RWPE1 (cell line): ENCODE measurements at regions not wholly inside any gene's neighbourhood (a gene's known extent, or its start where the extent isn't known, plus 50 kb on each side); places are given as distances from the start of the nearest gene placed in this dataset.

Experiments used
- CTCF ChIA-PET: fragments of 350-600 bp; sonication (Branson Sonifier 250); formaldehyde crosslinking; extraction: SDS; loops from one replicate; lab custom pipeline; 2021; lab: Yijun Ruan, JAX
- POLR2A ChIA-PET: fragments of 400-600 bp; formaldehyde crosslinking; extraction: SDS; loops from one replicate; lab custom pipeline; 2020; ENCODE audit warnings: antibody characterized with exemption; ENCODE audit not compliant: low non-redundant PET; lab: Yijun Ruan, JAX
- DNase-seq: peaks from one replicate; pipeline ENCODE4 v3.0.0; 2012; ENCODE audit warnings: low spot score
- H3K27ac ChIP-seq: fragments of 450-650 bp; 2 replicates; pipeline ENCODE4 v1.5.1; 2017
- TF ChIP-seq, protein P1 (sequence below): fragments of 450-650 bp; conservative IDR thresholded peaks from 2 replicates; pipeline ENCODE4 v1.5.1; 2017; ENCODE audit warnings: low read depth, mild to moderate bottlenecking

DNA sequence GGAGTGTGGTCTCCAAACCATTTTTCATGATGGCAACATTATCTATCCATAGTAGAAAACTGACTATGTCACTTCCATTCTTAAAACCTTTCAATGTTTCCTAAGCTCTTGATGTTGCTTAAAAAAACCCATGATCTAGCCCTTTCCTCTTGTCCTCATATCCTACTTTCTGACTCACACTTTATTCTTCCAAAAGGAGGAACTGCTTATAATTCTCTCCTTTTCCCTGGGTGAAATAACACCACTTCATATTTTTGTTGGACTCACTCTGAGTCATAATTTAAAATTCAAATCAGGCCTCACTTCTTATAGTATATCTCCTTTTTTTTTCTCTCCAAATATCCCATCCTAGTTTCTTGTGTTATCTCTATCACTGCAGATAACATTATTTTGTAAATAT is 513.9 kb downstream of the MAN2A1 start:
- CTCF ChIA-PET = no interaction called here
- POLR2A ChIA-PET = no interaction called here

DNA sequence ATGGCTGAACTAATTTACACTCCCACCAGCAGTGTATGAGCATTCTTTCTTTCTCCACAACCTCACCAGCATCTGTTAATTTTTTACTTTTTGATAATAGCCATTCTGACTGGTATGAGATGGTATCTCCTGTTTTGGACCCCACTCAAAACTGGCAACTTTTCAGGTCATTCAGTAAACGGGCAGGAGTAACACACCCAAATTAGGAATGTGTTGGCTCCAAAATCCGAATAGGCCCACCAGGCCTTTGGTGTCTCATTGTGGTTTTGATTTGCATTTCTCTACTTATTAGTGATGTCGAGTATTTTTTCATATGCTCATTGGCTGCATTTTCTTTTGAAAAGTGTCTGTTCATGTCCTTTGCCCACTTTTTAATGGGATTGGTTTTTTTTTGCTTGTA is 517.1 kb downstream of the TMEM232 start:
- no peak for DNase-seq
- TF ChIP-seq, protein P1, sequence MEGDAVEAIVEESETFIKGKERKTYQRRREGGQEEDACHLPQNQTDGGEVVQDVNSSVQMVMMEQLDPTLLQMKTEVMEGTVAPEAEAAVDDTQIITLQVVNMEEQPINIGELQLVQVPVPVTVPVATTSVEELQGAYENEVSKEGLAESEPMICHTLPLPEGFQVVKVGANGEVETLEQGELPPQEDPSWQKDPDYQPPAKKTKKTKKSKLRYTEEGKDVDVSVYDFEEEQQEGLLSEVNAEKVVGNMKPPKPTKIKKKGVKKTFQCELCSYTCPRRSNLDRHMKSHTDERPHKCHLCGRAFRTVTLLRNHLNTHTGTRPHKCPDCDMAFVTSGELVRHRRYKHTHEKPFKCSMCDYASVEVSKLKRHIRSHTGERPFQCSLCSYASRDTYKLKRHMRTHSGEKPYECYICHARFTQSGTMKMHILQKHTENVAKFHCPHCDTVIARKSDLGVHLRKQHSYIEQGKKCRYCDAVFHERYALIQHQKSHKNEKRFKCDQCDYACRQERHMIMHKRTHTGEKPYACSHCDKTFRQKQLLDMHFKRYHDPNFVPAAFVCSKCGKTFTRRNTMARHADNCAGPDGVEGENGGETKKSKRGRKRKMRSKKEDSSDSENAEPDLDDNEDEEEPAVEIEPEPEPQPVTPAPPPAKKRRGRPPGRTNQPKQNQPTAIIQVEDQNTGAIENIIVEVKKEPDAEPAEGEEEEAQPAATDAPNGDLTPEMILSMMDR = no peak
- ChIA-PET CTCF (no interaction called here), POLR2A (no interaction called here)
- H3K27ac ChIP-seq = no peak overlapping the region

More for the DNA sequence above, 513.9 kb downstream of the MAN2A1 start:
- TF ChIP-seq, protein P1 = no peak
- DNase-seq = no peak
- no peak overlapping the region for H3K27ac ChIP-seq

DNA sequence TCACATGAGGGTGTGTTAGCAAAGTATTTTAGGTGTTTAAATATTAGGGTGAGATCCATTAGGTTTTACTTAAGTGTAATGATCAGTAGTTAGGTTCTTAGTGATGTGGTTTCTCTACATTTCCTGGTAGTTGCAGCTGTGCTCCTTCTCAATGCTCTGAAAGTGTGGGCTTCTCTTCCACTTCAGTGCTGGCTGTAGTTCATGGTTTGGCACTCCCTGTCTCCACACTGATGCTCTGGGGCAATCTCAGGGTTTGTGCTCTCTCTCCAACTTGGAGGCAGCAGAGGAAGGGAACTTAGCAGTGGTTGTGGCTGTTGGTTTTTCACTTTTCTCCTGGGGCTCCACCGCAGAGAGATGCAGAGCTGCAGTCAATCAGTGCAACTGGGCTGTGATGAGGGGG is 507.5 kb downstream of the TMEM232 start:
- no peak for DNase-seq
- no peak overlapping the region for H3K27ac ChIP-seq
- ChIA-PET CTCF (interaction anchor here (0.6 to 1.1 kb wide), 3 partner anchors 8 to 529 kb away, joined by 3 to 5 read pairs (median 4); no protein-coding TSS in a partner anchor), POLR2A (no interaction called here)
- TF ChIP-seq, protein P1 = no peak

DNA sequence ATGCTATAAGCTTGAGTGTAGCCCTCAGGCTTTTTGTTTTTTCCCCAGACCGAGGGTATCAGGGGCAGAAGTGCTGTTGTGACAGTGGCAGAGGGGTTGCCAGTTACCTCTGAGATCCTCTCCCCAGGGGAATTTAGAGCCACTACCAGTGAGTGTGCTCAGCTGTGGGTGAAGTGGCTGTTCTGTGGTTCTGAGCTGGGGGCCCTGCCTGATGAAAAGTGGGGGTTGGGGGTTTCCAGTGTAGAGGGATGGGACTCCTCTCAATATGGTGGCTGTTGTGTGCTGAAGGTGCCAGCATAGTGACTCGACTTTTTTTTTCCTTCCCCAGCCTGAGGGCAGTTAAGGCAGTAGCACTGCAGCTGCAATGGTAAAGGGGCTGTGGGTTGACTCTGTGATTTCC is 506.7 kb downstream of the TMEM232 start:
- POLR2A ChIA-PET = no interaction called here
- TF ChIP-seq, protein P1 = no peak
- no peak for DNase-seq
- CTCF ChIA-PET = no interaction called here
- H3K27ac ChIP-seq = no peak overlapping the region

DNA sequence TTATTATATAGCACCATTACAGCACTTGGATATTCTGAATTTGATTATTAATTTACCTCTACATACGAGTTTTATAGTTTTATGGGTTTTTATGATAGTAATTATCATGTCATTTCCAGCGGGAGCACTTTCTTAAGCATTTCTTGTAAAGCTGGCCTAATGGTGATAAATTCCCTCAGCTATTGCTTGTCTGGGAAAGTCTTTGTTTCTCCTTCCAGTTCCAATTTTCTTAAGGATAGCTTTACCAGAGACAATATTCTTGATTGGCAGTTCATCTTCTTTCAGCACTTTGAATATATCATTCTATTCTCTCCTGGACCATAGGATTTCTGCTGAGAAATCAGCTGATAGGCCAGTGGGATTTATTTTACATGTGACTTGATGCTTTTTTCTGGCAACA is 505.4 kb downstream of the TMEM232 start:
- POLR2A ChIA-PET = no interaction called here
- H3K27ac ChIP-seq = no peak overlapping the region
- no peak for DNase-seq
- CTCF ChIA-PET = interaction anchor here (0.6 kb wide), 1 partner anchor 112 kb away, joined by 5 read pairs; no protein-coding TSS in a partner anchor
- TF ChIP-seq, protein P1 = no peak

DNA sequence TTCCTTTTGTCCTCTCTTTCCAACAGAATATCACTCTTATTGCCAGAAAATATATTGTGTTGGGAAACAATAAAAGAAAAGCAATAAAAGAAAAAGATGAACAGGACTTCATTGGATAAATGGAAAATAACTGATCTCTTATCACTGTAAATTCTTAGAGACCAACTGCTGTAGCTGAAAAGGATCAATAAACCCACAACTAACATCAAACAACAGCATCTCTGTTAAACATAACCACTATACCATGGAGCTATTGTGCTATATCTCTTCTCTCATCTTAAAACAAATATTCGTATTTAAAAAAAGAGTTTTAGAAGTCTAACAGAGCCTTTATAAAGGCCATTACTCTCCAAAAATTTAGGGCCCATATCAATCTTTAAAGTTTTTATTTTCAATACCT is 502.4 kb downstream of the TMEM232 start:
- ChIA-PET CTCF (no interaction called here), POLR2A (no interaction called here)
- DNase-seq = no peak
- H3K27ac ChIP-seq = no peak overlapping the region
- TF ChIP-seq, protein P1 = no peak
